SK-N-MC (cell line): ENCODE measurements at regions not wholly inside any gene's neighbourhood (a gene's known extent, or its start where the extent isn't known, plus 50 kb on each side); places are given as distances from the start of the nearest gene placed in this dataset.

ENCODE experiments used
- EZH2 ChIP-seq: fragments of 200-600 bp; sonication (generic); IDR thresholded peaks from one replicate; pipeline ENCODE4 v1.6.1; 2017; ENCODE audit warnings: antibody characterized with exemption
- POLR2AphosphoS5 ChIP-seq: IDR thresholded peaks from 2 replicates; pipeline ENCODE4 v1.6.1; 2012; ENCODE audit warnings: mild to moderate bottlenecking, low read depth, low read length, borderline replicate concordance

GRCh38 chr1:69459244-69459643 is 108.5 kb upstream of the LRRC7 start:
- TF ChIP-seq POLR2AphosphoS5 (no peak), EZH2 (no peak)
